CD4-positive, alpha-beta memory T cell (primary cell): ENCODE measurements at regions not wholly inside any gene's neighbourhood (a gene's known extent, or its start where the extent isn't known, plus 50 kb on each side); places are given as distances from the start of the nearest gene placed in this dataset.

ENCODE experiments used
- CTCF ChIA-PET: fragments of 350-600 bp; sonication (Branson Sonifier 250); formaldehyde crosslinking; loops from one replicate; lab custom pipeline; 2021; ENCODE audit warnings: inconsistent platforms; ENCODE audit not compliant: partially characterized antibody; lab: Charles Lee
- POLR2A ChIA-PET: fragments of 350-600 bp; sonication (Branson Sonifier 250); formaldehyde crosslinking; loops from one replicate; lab custom pipeline; 2021; ENCODE audit not compliant: partially characterized antibody; lab: Charles Lee
- DNase-seq, 5 donors: peaks; one replicate each; pipeline versions ENCODE4 v3.0.0 to v3.0.0-alpha.2; 2020 to 2022; ENCODE audit warnings: mixed read lengths in 1 of 5
- H3K27ac ChIP-seq: one replicate; pipeline ENCODE4 v1.7.0; 2013; ENCODE audit warnings: low read depth, low read length
- H3K27me3 ChIP-seq: 2 replicates; pipeline ENCODE4 v1.7.0; 2013; ENCODE audit warnings: mild to moderate bottlenecking, low read length, moderate library complexity; ENCODE audit not compliant: insufficient read depth
- H3K36me3 ChIP-seq: 2 replicates; pipeline ENCODE4 v1.7.0; 2013; ENCODE audit warnings: mild to moderate bottlenecking, low read length, moderate library complexity; ENCODE audit not compliant: insufficient read depth
- H3K4me1 ChIP-seq: 2 replicates; pipeline ENCODE4 v1.7.0; 2013; ENCODE audit warnings: mild to moderate bottlenecking, low read length, moderate library complexity; ENCODE audit not compliant: insufficient read depth
- H3K4me3 ChIP-seq, 2 donors: one replicate each; pipeline ENCODE4 v1.7.0; 2013; ENCODE audit warnings: low read length in 2 of 2, mild to moderate bottlenecking in 1 of 2
- H3K9me3 ChIP-seq, 2 donors: one replicate each; pipeline ENCODE4 v1.7.0; 2013; ENCODE audit warnings: low read length in 2 of 2, control low read depth in 1 of 2; ENCODE audit not compliant: control insufficient read depth in 1 of 2
- H3K27ac Mint-ChIP-seq, 7 donors: one replicate each; pipeline ENCODE4 v1.8.0; 2020 to 2021; ENCODE audit warnings: mixed read lengths in 7 of 7, mild to moderate bottlenecking in 6 of 7, inconsistent platforms in 3 of 7, moderate library complexity in 3 of 7
- H3K27me3 Mint-ChIP-seq, 2 donors: one replicate each; pipeline ENCODE4 v1.8.0; 2020 to 2021; ENCODE audit warnings: mixed read lengths in 2 of 2
- H3K36me3 Mint-ChIP-seq, 2 donors: one replicate each; pipeline ENCODE4 v1.8.0; 2020 to 2021; ENCODE audit warnings: mixed read lengths in 2 of 2, inconsistent platforms in 1 of 2, mild to moderate bottlenecking in 1 of 2
- H3K4me1 Mint-ChIP-seq, 4 donors: one replicate each; pipeline ENCODE4 v1.8.0; 2020 to 2021; ENCODE audit warnings: mixed read lengths in 4 of 4, mild to moderate bottlenecking in 1 of 4
- H3K4me3 Mint-ChIP-seq, 8 donors: one replicate each; pipeline ENCODE4 v1.8.0; 2020 to 2021; ENCODE audit warnings: mixed read lengths in 8 of 8, mild to moderate bottlenecking in 7 of 8, moderate library complexity in 6 of 8, inconsistent platforms in 3 of 8
- H3K9me3 Mint-ChIP-seq, 8 donors: one replicate each; pipeline ENCODE4 v1.8.0; 2020 to 2021; ENCODE audit warnings: mixed read lengths in 8 of 8, mild to moderate bottlenecking in 5 of 8, inconsistent platforms in 3 of 8, moderate library complexity in 1 of 8
- intact Hi-C: fragments of 100-400 bp; cut with micrococcal nuclease; formaldehyde crosslinking; loops from one replicate; pipeline ENCODE4 v1.15.1; 2023

DNA sequence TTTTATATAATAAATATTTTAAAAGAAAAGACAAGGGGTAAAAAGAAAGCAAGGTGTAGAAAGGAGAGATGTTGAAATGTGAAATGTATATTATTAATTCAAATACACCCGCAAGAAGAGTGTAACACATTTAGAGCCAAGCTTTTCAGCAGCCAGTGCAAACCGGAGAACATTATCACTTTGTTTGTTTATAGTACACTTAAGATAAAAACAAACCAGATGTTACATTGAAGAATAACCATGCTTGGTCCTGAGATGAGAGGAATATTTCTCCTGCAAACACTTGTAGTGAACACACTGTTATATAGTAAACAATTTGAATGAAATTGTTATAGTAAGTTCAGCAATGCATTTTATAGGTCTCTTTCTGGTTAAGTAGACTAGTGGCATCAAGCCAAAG, 1441.5 kb downstream of the OTOL1 start:
- no peaks in the 10 kb centered on the region for H3K36me3 Mint-ChIP-seq
- peaks cover 0 to 4% of the 10 kb centered on the region in 2 donors for H3K9me3 ChIP-seq
- CTCF ChIA-PET = no interaction called here
- no peak for DNase-seq
- H3K4me3 Mint-ChIP-seq = no peak overlapping the region
- no peaks in the 10 kb centered on the region for H3K36me3 ChIP-seq
- no peaks in the 10 kb centered on the region for H3K4me1 Mint-ChIP-seq
- POLR2A ChIA-PET = no interaction called here
- H3K27ac Mint-ChIP-seq = no peak overlapping the region
- peaks cover 0 to 12% (median 4%) of the 10 kb centered on the region in 8 donors for H3K9me3 Mint-ChIP-seq
- H3K27me3 Mint-ChIP-seq = no peaks in the 10 kb centered on the region
- no peak overlapping the region for H3K27ac ChIP-seq
- intact Hi-C loops = no loop called here
- H3K27me3 ChIP-seq = no peaks in the 10 kb centered on the region
- no peak overlapping the region for H3K4me3 ChIP-seq
- no peaks in the 10 kb centered on the region for H3K4me1 ChIP-seq

DNA sequence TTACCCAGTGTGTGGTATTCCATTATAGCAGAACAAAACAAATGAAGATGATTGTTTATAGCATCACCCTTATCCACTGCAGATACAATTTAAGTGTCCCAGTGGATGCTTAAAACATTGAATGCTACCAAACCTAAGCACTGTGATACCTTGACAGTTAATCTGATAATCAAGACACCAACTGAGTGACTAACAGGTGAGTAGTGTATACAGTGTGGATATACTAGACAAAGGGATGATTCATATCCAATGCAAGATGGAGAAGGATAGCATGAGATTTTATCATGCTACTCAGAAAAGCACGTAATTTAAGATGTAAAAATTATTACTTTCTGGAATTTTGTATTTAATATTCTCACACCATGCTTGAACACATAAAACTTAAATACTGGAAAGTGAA, 1449.0 kb downstream of the OTOL1 start:
- Mint-ChIP-seq H3K27ac (no peak overlapping the region), H3K9me3 (peaks cover 0 to 23% (median 10%) of the 10 kb centered on the region in 8 donors), H3K4me3 (peak overlapping the region in 1 of 8 donors; percentile 12), H3K4me1 (no peaks in the 10 kb centered on the region), H3K36me3 (no peaks in the 10 kb centered on the region), H3K27me3 (no peaks in the 10 kb centered on the region)
- no peak for DNase-seq
- H3K4me1 ChIP-seq = no peaks in the 10 kb centered on the region
- H3K27me3 ChIP-seq = no peaks in the 10 kb centered on the region
- no peak overlapping the region for H3K27ac ChIP-seq
- intact Hi-C loops = no loop called here
- no peak overlapping the region for H3K4me3 ChIP-seq
- no peaks in the 10 kb centered on the region for H3K36me3 ChIP-seq
- ChIA-PET POLR2A (no interaction called here), CTCF (no interaction called here)
- peaks cover 0 to 4% of the 10 kb centered on the region in 2 donors for H3K9me3 ChIP-seq

DNA sequence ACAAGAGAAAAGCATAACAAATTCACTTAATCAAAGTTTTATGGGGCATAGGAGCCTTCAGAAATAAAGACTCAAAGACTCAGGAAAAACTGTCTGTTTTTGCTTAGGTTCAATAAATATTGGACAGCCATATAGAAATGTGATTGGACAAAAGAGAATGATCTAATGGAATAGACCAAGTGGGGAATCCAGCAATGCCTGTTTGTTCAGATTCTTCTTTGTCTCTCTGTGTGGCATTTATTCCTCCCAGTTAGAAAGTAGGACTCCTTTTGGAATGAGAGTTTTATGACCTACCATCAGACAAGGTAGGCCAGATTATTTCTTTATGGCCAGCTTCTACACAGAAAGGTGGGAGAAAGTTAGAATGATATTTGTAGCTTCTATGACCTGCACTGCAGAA, 1460.1 kb downstream of the OTOL1 start:
- Histone ChIP-seq H3K36me3 (no peaks in the 10 kb centered on the region), H3K27ac (no peak overlapping the region), H3K9me3 (peaks cover 0 to 4% of the 10 kb centered on the region in 2 donors), H3K27me3 (no peaks in the 10 kb centered on the region), H3K4me1 (no peaks in the 10 kb centered on the region), H3K4me3 (no peak overlapping the region)
- ChIA-PET CTCF (no interaction called here), POLR2A (no interaction called here)
- no peak overlapping the region for H3K4me3 Mint-ChIP-seq
- H3K27ac Mint-ChIP-seq = no peak overlapping the region
- intact Hi-C loops = no loop called here
- H3K9me3 Mint-ChIP-seq = peaks cover 0 to 18% (median 4%) of the 10 kb centered on the region in 8 donors
- no peaks in the 10 kb centered on the region for H3K36me3 Mint-ChIP-seq
- H3K4me1 Mint-ChIP-seq = no peaks in the 10 kb centered on the region
- no peaks in the 10 kb centered on the region for H3K27me3 Mint-ChIP-seq
- DNase-seq = no peak

DNA sequence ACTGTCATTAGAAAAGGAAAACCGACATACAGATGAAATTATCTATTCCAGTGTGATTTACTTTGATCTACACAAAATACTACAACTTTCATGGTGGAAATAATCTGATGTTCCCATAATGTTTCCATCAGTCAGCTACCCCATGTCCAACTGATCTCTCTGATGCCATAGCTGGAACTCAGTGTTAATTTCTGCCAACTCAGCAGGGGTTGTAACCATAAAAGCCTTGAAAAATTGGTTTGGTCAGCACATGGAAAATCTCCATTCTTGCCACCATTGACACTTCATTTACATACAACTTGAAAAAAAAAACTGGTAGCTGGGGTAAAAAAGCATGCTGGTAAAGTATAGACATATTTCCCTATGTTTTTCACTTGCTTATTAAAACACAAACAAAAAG, 1463.7 kb downstream of the OTOL1 start:
- no peak for DNase-seq
- Histone ChIP-seq H3K4me3 (no peak overlapping the region), H3K36me3 (no peaks in the 10 kb centered on the region), H3K27me3 (no peaks in the 10 kb centered on the region), H3K4me1 (no peaks in the 10 kb centered on the region), H3K27ac (no peak overlapping the region), H3K9me3 (peaks cover 0 to 4% of the 10 kb centered on the region in 2 donors)
- H3K4me3 Mint-ChIP-seq = no peak overlapping the region
- peaks cover 0 to 22% (median 7%) of the 10 kb centered on the region in 8 donors for H3K9me3 Mint-ChIP-seq
- H3K27me3 Mint-ChIP-seq = no peaks in the 10 kb centered on the region
- ChIA-PET POLR2A (no interaction called here), CTCF (no interaction called here)
- H3K27ac Mint-ChIP-seq = no peak overlapping the region
- no peaks in the 10 kb centered on the region for H3K4me1 Mint-ChIP-seq
- no peaks in the 10 kb centered on the region for H3K36me3 Mint-ChIP-seq
- intact Hi-C loops = no loop called here

DNA sequence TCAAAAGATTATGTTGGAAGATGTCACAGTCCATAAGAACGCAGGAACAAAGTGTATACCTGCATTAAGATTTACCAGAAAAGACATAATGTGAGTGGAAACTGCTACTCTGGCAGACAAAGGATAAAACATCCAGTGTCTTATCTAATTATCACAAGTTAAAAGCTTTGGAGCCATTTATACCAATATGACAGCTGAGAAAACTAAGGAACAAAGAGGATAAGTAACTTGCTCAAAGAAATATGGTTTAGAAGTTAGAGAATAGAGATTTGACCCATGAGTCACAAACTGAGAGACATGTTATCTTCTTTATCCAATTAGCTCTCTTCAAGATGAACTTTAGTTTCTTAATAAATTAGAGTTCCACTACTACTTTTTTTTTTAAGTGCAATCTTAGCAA, 1473.7 kb downstream of the OTOL1 start:
- no peak overlapping the region for H3K27ac Mint-ChIP-seq
- ChIA-PET CTCF (no interaction called here), POLR2A (no interaction called here)
- no peaks in the 10 kb centered on the region for H3K9me3 ChIP-seq
- H3K27me3 Mint-ChIP-seq = no peaks in the 10 kb centered on the region
- H3K9me3 Mint-ChIP-seq = peaks cover 3 to 25% (median 17%) of the 10 kb centered on the region in 8 donors
- H3K36me3 Mint-ChIP-seq = no peaks in the 10 kb centered on the region
- H3K27me3 ChIP-seq = no peaks in the 10 kb centered on the region
- no peaks in the 10 kb centered on the region for H3K4me1 Mint-ChIP-seq
- H3K27ac ChIP-seq = no peak overlapping the region
- no peak overlapping the region for H3K4me3 ChIP-seq
- no peak for DNase-seq
- no peaks in the 10 kb centered on the region for H3K4me1 ChIP-seq
- no peak overlapping the region for H3K4me3 Mint-ChIP-seq
- intact Hi-C loops = no loop called here
- H3K36me3 ChIP-seq = no peaks in the 10 kb centered on the region

DNA sequence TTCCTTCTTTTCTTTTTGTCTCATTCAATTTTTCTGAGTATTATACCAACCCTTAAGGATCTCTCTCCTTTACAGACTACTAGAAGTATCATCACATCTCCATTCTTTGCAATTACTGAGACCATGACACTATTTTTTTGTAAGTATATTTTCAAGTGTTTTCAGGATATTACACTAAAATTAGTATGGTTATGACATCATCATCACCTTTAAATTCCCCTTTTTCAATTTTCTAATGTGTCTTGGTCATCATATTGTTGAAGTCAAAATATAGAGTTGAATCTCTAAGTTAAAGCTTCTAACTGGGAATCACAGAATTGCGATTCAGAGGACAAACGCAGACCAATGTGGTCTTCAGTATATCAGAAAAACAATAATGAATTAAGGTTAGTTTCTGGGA, 1475.1 kb downstream of the OTOL1 start:
- no peaks in the 10 kb centered on the region for H3K4me1 ChIP-seq
- DNase-seq = no peak
- H3K27me3 ChIP-seq = no peaks in the 10 kb centered on the region
- H3K27ac ChIP-seq = no peak overlapping the region
- ChIA-PET CTCF (no interaction called here), POLR2A (no interaction called here)
- intact Hi-C loops = no loop called here
- H3K27me3 Mint-ChIP-seq = no peaks in the 10 kb centered on the region
- H3K9me3 ChIP-seq = no peaks in the 10 kb centered on the region
- no peak overlapping the region for H3K27ac Mint-ChIP-seq
- no peak overlapping the region for H3K4me3 ChIP-seq
- H3K9me3 Mint-ChIP-seq = peaks cover 2 to 19% (median 11%) of the 10 kb centered on the region in 8 donors
- no peaks in the 10 kb centered on the region for H3K36me3 ChIP-seq
- H3K4me1 Mint-ChIP-seq = no peaks in the 10 kb centered on the region
- H3K36me3 Mint-ChIP-seq = no peaks in the 10 kb centered on the region
- no peak overlapping the region for H3K4me3 Mint-ChIP-seq

DNA sequence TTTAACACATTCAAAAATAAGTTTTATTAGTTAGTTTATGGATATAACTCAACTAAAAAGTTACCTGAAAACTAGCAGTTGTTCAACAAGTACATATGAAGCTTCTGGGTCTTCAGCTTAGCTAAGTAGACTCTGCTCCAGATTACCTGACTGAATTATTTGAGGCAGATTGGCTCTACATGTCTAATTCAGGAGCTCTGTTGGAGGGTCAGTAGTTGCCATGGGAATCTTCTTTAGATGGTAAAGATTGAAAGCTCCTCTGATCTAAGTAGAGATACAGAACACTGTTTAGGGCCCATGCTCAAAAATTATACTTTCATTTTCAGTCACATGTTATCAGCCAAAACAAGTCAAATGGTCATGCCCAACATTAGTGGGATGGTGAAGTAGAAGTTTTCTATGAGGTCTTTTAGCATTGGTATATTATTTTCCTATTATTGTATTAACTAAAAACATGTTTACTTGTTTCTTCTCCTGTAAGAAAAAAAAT, 1476.9 kb downstream of the OTOL1 start:
- ChIA-PET CTCF (no interaction called here), POLR2A (no interaction called here)
- intact Hi-C loops = no loop called here
- DNase-seq = no peak
- no peak overlapping the region for H3K4me3 Mint-ChIP-seq
- no peaks in the 10 kb centered on the region for H3K4me1 Mint-ChIP-seq
- Histone ChIP-seq H3K27ac (no peak overlapping the region), H3K27me3 (no peaks in the 10 kb centered on the region), H3K9me3 (no peaks in the 10 kb centered on the region), H3K36me3 (no peaks in the 10 kb centered on the region), H3K4me3 (no peak overlapping the region), H3K4me1 (no peaks in the 10 kb centered on the region)
- no peaks in the 10 kb centered on the region for H3K27me3 Mint-ChIP-seq
- peaks cover under 1 to 6% (median 3%) of the 10 kb centered on the region in 8 donors for H3K9me3 Mint-ChIP-seq
- no peaks in the 10 kb centered on the region for H3K36me3 Mint-ChIP-seq
- H3K27ac Mint-ChIP-seq = no peak overlapping the region

DNA sequence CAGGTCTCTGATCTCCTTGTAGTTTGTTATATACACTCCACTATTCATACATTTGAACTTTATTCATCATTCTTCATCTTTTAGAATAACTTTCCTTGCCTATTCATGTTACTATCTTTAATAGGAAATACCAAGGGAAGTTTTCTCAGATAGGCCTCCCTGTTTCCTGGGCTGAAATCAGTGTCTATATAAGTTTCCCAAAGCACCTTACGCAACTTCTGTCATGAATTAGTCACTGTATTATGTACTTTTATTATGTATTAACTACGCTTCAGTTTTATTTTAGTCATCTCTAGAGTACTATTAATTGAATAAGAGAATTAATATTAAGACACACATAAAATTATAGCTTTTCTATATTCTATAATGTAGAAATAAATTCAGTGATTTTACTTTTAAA, 1481.5 kb downstream of the OTOL1 start:
- no peaks in the 10 kb centered on the region for H3K36me3 ChIP-seq
- no peaks in the 10 kb centered on the region for H3K36me3 Mint-ChIP-seq
- no peak overlapping the region for H3K4me3 ChIP-seq
- no peak for DNase-seq
- H3K9me3 ChIP-seq = no peaks in the 10 kb centered on the region
- no peaks in the 10 kb centered on the region for H3K4me1 Mint-ChIP-seq
- no peaks in the 10 kb centered on the region for H3K27me3 Mint-ChIP-seq
- no peak overlapping the region for H3K27ac ChIP-seq
- no peaks in the 10 kb centered on the region for H3K27me3 ChIP-seq
- H3K9me3 Mint-ChIP-seq = peaks cover 0 to 10% (median 3%) of the 10 kb centered on the region in 8 donors
- no peak overlapping the region for H3K4me3 Mint-ChIP-seq
- ChIA-PET POLR2A (no interaction called here), CTCF (no interaction called here)
- H3K27ac Mint-ChIP-seq = no peak overlapping the region
- intact Hi-C loops = no loop called here
- no peaks in the 10 kb centered on the region for H3K4me1 ChIP-seq
